SJSA1 (cell line): ENCODE measurements at regions not wholly inside any gene's neighbourhood (a gene's known extent, or its start where the extent isn't known, plus 50 kb on each side); places are given as distances from the start of the nearest gene placed in this dataset.
"Not testable (repeated sequence)": the region's sequence is repeated elsewhere in the genome, so short reads cannot be mapped to it uniquely, and the experiment has no call there.

Experiments used
- DNase-seq, 2 experiments: peaks; one replicate each; pipeline ENCODE4 v3.0.0-alpha.2; 2015 to 2020; ENCODE audit warnings: low spot score in 2 of 2, low read depth in 1 of 2
- H3K27ac ChIP-seq: fragments of 250-450 bp; sonication (Bioruptor Pico); 2 replicates; pipeline ENCODE4 v1.5.1; 2020; ENCODE audit warnings: mild to moderate bottlenecking, moderate library complexity
- H3K27me3 ChIP-seq: fragments of 250-450 bp; sonication (Bioruptor Pico); replicated peaks from 2 replicates; pipeline ENCODE4 v1.5.1; 2020; ENCODE audit warnings: mild to moderate bottlenecking, moderate library complexity
- H3K36me3 ChIP-seq: fragments of 250-450 bp; sonication (Bioruptor Pico); 2 replicates; pipeline ENCODE4 v1.5.1; 2020; ENCODE audit warnings: mild to moderate bottlenecking
- H3K4me1 ChIP-seq: fragments of 250-450 bp; sonication (Bioruptor Pico); replicated peaks from 2 replicates; pipeline ENCODE4 v1.6.1; 2021; ENCODE audit warnings: mild to moderate bottlenecking
- H3K4me3 ChIP-seq: fragments of 250-450 bp; sonication (Bioruptor Pico); 2 replicates; pipeline ENCODE4 v1.5.1; 2020; ENCODE audit warnings: mild to moderate bottlenecking
- H3K9me3 ChIP-seq: fragments of 250-450 bp; sonication (Bioruptor Pico); replicated peaks from 2 replicates; pipeline ENCODE4 v1.5.1; 2020; ENCODE audit warnings: mild to moderate bottlenecking

- Histone ChIP-seq H3K4me3 (no peak overlapping the region), H3K4me1 (no peaks in the 10 kb centered on the region), H3K36me3 (no peaks in the 10 kb centered on the region), H3K27ac (no peak overlapping the region), H3K9me3 (no peaks in the 10 kb centered on the region), H3K27me3 (no peaks in the 10 kb centered on the region; the same call in 1 of the 2 replicates)
- no peak for DNase-seq
Observed at GRCh38 chr5:51598026-51598425, 214.8 kb downstream of the ISL1 start.

GRCh38 chr5:51599587-51599986 lies 216.3 kb downstream of the ISL1 start:
- Histone ChIP-seq H3K9me3 (no peaks in the 10 kb centered on the region), H3K27ac (no peak overlapping the region)

GRCh38 chr5:51604324-51604723 lies 221.1 kb downstream of the ISL1 start:
- no peak overlapping the region for H3K27ac ChIP-seq
- DNase-seq = no peak
- no peak overlapping the region for H3K4me3 ChIP-seq
- H3K4me1 ChIP-seq = no peaks in the 10 kb centered on the region
- H3K9me3 ChIP-seq = no peaks in the 10 kb centered on the region
- no peaks in the 10 kb centered on the region for H3K27me3 ChIP-seq
- no peaks in the 10 kb centered on the region for H3K36me3 ChIP-seq

More at GRCh38 chr5:51599587-51599986, 216.3 kb downstream of the ISL1 start:
- Histone ChIP-seq H3K36me3 (no peaks in the 10 kb centered on the region), H3K4me3 (no peak overlapping the region), H3K27me3 (no peaks in the 10 kb centered on the region; the same call in 1 of the 2 replicates), H3K4me1 (no peaks in the 10 kb centered on the region)
- no peak for DNase-seq

GRCh38 chr5:51606921-51607320 lies 223.7 kb downstream of the ISL1 start:
- H3K27ac ChIP-seq = no peak overlapping the region
- H3K27me3 ChIP-seq = no peaks in the 10 kb centered on the region
- no peaks in the 10 kb centered on the region for H3K9me3 ChIP-seq
- H3K36me3 ChIP-seq = no peaks in the 10 kb centered on the region
- H3K4me3 ChIP-seq = no peak overlapping the region
- DNase-seq = no peak
- H3K4me1 ChIP-seq = no peaks in the 10 kb centered on the region

GRCh38 chr5:51618234-51618633 lies 235.0 kb downstream of the ISL1 start:
- H3K36me3 ChIP-seq = no peaks in the 10 kb centered on the region
- H3K4me1 ChIP-seq = no peaks in the 10 kb centered on the region
- no peak overlapping the region for H3K4me3 ChIP-seq
- H3K27me3 ChIP-seq = peaks cover 5% of the 10 kb centered on the region; the same call in 1 of the 2 replicates
- DNase-seq = no peak
- H3K27ac ChIP-seq = no peak overlapping the region
- no peaks in the 10 kb centered on the region for H3K9me3 ChIP-seq

GRCh38 chr5:51621156-51621555 lies 237.9 kb downstream of the ISL1 start:
- Histone ChIP-seq H3K9me3 (no peaks in the 10 kb centered on the region), H3K4me1 (no peaks in the 10 kb centered on the region), H3K36me3 (no peaks in the 10 kb centered on the region), H3K27me3 (no peaks in the 10 kb centered on the region; the same call in 1 of the 2 replicates), H3K27ac (no peak overlapping the region), H3K4me3 (no peak overlapping the region)
- peak in 1 of 2 experiments; percentile 11 for DNase-seq

GRCh38 chr5:51622161-51622790 lies 239.0 kb downstream of the ISL1 start:
- Histone ChIP-seq H3K36me3 (no peaks in the 10 kb centered on the region), H3K9me3 (no peaks in the 10 kb centered on the region), H3K4me3 (no peak overlapping the region), H3K4me1 (no peaks in the 10 kb centered on the region), H3K27ac (no peak overlapping the region), H3K27me3 (no peaks in the 10 kb centered on the region)
- DNase-seq = no peak

GRCh38 chr5:51625224-51625968 lies 242.1 kb downstream of the ISL1 start:
- Histone ChIP-seq H3K4me1 (no peaks in the 10 kb centered on the region), H3K27ac (no peak overlapping the region), H3K27me3 (no peaks in the 10 kb centered on the region), H3K4me3 (no peak overlapping the region), H3K9me3 (no peaks in the 10 kb centered on the region), H3K36me3 (no peaks in the 10 kb centered on the region)
- DNase-seq = no peak

GRCh38 chr5:51632027-51632426 lies 248.8 kb downstream of the ISL1 start:
- Histone ChIP-seq H3K27ac (no peak overlapping the region), H3K36me3 (no peaks in the 10 kb centered on the region), H3K4me3 (no peak overlapping the region), H3K9me3 (no peaks in the 10 kb centered on the region), H3K4me1 (no peaks in the 10 kb centered on the region), H3K27me3 (no peaks in the 10 kb centered on the region)
- no peak for DNase-seq

GRCh38 chr5:51632793-51633192 lies 249.5 kb downstream of the ISL1 start:
- Histone ChIP-seq H3K4me3 (no peak overlapping the region), H3K4me1 (no peaks in the 10 kb centered on the region), H3K27ac (no peak overlapping the region), H3K27me3 (no peaks in the 10 kb centered on the region), H3K36me3 (no peaks in the 10 kb centered on the region), H3K9me3 (no peaks in the 10 kb centered on the region)
- no peak for DNase-seq

GRCh38 chr5:51636973-51637372 lies 253.7 kb downstream of the ISL1 start:
- H3K4me1 ChIP-seq, H3K27me3 ChIP-seq, H3K4me3 ChIP-seq, H3K9me3 ChIP-seq, H3K27ac ChIP-seq, H3K36me3 ChIP-seq, DNase-seq: not testable (repeated sequence)

GRCh38 chr5:51644976-51645375 lies 261.7 kb downstream of the ISL1 start:
- no peaks in the 10 kb centered on the region for H3K36me3 ChIP-seq
- H3K4me1 ChIP-seq = no peaks in the 10 kb centered on the region
- no peak for DNase-seq
- H3K4me3 ChIP-seq = no peak overlapping the region
- H3K27ac ChIP-seq = no peak overlapping the region
- no peaks in the 10 kb centered on the region for H3K9me3 ChIP-seq
- H3K27me3 ChIP-seq = no peaks in the 10 kb centered on the region

- no peaks in the 10 kb centered on the region for H3K9me3 ChIP-seq
- no peak overlapping the region for H3K4me3 ChIP-seq
- no peak for DNase-seq
- no peak overlapping the region for H3K27ac ChIP-seq
- H3K36me3 ChIP-seq = no peaks in the 10 kb centered on the region
- H3K27me3 ChIP-seq = no peaks in the 10 kb centered on the region
- peaks cover 5% of the 10 kb centered on the region for H3K4me1 ChIP-seq
Observed at GRCh38 chr5:51646482-51646881, 263.2 kb downstream of the ISL1 start.

- Histone ChIP-seq H3K27ac (no peak overlapping the region), H3K36me3 (no peaks in the 10 kb centered on the region), H3K27me3 (no peaks in the 10 kb centered on the region), H3K9me3 (no peaks in the 10 kb centered on the region), H3K4me3 (no peak overlapping the region), H3K4me1 (peaks cover 29% of the 10 kb centered on the region)
- DNase-seq = no peak
Observed at GRCh38 chr5:51650824-51651223, 267.6 kb downstream of the ISL1 start.
